Spinal cord (tissue), 9 donors: ENCODE measurements at regions not wholly inside any gene's neighbourhood (a gene's known extent, or its start where the extent isn't known, plus 50 kb on each side); places are given as distances from the start of the nearest gene placed in this dataset.
A peak's percentile ranks its signal among the peaks of the same experiment; 100 is the strongest.

Source experiments
- DNase-seq, 6 donors: peaks; one replicate each; pipeline versions ENCODE4 v3.0.0 to v3.0.0-alpha.2; 2013 to 2015; ENCODE audit warnings: low spot score in 6 of 6, low read depth in 4 of 6
- H3K27ac ChIP-seq: one replicate; pipeline ENCODE4 v1.5.1; 2013; ENCODE audit warnings: low read depth, low read length, control low read depth
- H3K27me3 ChIP-seq: one replicate; pipeline ENCODE4 v1.6.1; 2013; ENCODE audit warnings: low read length; ENCODE audit not compliant: control insufficient read depth, insufficient read depth
- H3K36me3 ChIP-seq: one replicate; pipeline ENCODE4 v1.6.1; 2013; ENCODE audit warnings: low read length; ENCODE audit not compliant: control insufficient read depth, insufficient read depth
- H3K4me1 ChIP-seq: one replicate; pipeline ENCODE4 v1.6.1; 2013; ENCODE audit warnings: low read length; ENCODE audit not compliant: control insufficient read depth, insufficient read depth
- H3K4me3 ChIP-seq: one replicate; pipeline ENCODE4 v1.5.1; 2013; ENCODE audit warnings: low read depth, low read length, control low read depth
- H3K9me3 ChIP-seq: one replicate; pipeline ENCODE4 v1.6.1; 2013; ENCODE audit warnings: low read length; ENCODE audit not compliant: control insufficient read depth, insufficient read depth
- WGBS: methylation state at CpG from one replicate; pipeline ENCODE4 v1.1.5; 2013; ENCODE audit warnings: missing lambda C conversion rate; ENCODE audit not compliant: insufficient coverage; 5-methylcytosine and 5-hydroxymethylcytosine counted together
- donor health status: healthy.

GRCh38 chr3:11724615-11725339 is 81.1 kb upstream of the VGLL4 start:
- DNase-seq, result no peak
- H3K4me3 ChIP-seq, result no peak overlapping the region
- no peak overlapping the region for H3K27ac ChIP-seq
- peaks cover 8% of the 10 kb centered on the region for H3K4me1 ChIP-seq
- 84% methylated on average over 7 of the region's 8 CpGs for WGBS
- no peaks in the 10 kb centered on the region for H3K27me3 ChIP-seq
- H3K36me3 ChIP-seq, result no peaks in the 10 kb centered on the region
- no peaks in the 10 kb centered on the region for H3K9me3 ChIP-seq

GRCh38 chr3:11721479-11721878 is 77.8 kb upstream of the VGLL4 start:
- H3K36me3 ChIP-seq, result no peaks in the 10 kb centered on the region
- WGBS, result 100% methylated on average over 1 of the region's 9 CpGs
- H3K9me3 ChIP-seq, result no peaks in the 10 kb centered on the region
- H3K27me3 ChIP-seq, result no peaks in the 10 kb centered on the region
- H3K4me1 ChIP-seq, result peaks cover 9% of the 10 kb centered on the region
- H3K27ac ChIP-seq, result peak overlapping the region; percentile 83
- peak in 1 of 6 donors; percentile 67 for DNase-seq
- H3K4me3 ChIP-seq, result no peak overlapping the region

DNA sequence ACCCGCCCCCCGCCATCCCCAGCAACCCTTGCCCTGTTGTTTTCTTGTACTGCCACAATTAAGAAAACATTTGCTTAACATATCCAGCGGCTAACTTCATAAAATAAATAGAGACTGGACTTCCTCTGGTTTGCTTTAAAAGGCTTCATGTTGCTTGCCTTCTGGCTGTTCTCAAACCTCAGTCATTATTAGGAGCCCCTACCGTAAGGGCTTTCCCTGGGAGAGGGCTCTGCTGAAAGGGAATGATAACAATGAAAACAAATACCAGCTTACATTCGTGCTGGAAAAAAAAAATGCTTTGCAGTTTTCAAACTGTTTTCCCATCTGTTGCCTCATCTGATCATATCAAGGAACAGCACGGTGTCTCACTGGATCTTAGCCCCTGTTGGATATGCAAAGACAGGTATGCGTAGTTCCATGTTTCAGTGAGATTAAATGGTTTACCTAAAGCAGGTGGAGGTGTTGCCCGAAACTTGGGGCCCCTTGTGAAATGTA is 77.2 kb upstream of the VGLL4 start:
- DNase-seq, result peak in 2 of 6 donors; percentile 57 to 69
- Histone ChIP-seq H3K36me3 (no peaks in the 10 kb centered on the region), H3K27ac (peak overlapping the region; percentile 83), H3K4me1 (peaks cover 9% of the 10 kb centered on the region), H3K4me3 (peak overlapping the region; percentile 55), H3K27me3 (no peaks in the 10 kb centered on the region), H3K9me3 (no peaks in the 10 kb centered on the region)
- 86% methylated on average over 2 of the region's 8 CpGs for WGBS

DNA sequence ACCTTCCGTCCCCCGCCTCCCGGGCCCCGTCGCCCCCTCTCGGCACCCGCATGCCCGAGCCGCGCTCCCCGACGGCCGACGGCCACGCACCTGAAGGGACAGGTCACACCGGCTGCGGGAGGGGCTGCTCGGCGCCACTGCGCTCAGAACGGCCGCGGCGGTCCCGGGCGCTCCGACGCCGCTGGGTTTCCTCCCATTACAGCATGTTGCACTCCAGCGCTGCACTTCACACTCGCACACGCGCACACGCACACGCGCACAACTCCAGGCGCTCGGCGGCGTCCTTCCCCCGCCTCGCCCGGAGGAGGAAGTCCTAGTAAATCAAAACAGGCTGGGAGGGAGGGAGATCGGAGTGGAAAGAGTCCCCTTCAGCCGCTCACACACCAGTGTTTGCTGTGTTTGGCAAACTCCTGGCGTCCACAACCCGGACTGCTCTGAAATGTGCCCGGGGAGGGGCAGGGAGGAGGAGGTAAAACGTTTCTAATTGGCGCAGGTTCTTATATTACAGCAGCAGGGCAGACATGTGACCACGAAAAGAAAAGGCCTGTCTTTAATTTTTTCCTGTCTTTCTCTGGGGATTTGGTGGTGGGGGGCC is 76.7 kb upstream of the VGLL4 start:
- H3K27ac ChIP-seq, result peak overlapping the region; percentile 83
- H3K4me3 ChIP-seq, result peak overlapping the region; percentile 68
- peak in 4 of 6 donors; percentile 54 to 92 (median 72) for DNase-seq
- H3K27me3 ChIP-seq, result no peaks in the 10 kb centered on the region
- H3K4me1 ChIP-seq, result peaks cover 9% of the 10 kb centered on the region
- H3K9me3 ChIP-seq, result no peaks in the 10 kb centered on the region
- under 1% methylated on average over 48 of the region's 51 CpGs for WGBS
- no peaks in the 10 kb centered on the region for H3K36me3 ChIP-seq

DNA sequence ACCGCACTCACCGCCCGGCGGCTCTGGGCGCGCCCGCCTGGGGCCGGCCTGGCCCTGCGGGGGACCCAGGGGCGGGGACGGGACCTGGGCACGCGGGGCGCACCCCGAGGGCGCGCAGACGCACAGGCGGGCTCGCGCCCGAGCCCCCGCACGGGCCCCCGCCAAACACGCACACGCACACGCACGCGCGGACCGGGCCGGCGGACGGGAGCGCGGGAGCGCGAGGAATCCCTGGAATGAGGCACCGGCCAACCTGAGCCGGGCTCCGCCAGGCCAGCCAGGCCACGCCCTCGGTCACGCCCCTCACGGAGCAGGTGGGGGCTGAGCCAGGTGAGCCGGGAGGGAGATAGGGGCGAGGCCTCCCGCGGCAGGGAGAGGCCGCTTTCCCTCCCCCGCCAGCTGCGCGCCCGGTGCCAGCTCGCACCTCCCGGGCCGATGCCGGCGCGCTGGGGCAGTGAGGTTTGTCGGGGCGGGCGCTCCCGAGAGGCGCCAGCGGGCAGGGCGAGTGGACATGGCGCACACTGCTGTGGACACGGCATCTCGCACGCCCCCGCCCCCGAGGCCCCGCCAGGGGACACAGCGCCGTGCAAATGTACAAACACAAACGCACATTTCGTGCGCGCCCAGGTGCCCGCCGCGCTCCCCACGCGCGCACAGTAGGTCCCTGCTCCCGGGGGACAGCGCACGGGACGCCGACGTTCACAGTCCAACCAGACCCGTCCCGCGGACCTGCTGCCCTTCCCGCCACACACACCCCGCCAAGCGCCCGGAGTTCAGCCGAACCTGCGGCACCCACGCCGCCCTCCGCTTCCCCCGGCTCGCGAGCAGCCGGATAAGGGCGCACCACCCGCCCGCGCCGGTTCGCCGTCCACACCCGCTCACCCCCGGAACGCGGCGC is 75.9 kb upstream of the VGLL4 start:
- Histone ChIP-seq H3K36me3 (no peaks in the 10 kb centered on the region), H3K4me1 (peaks cover 9% of the 10 kb centered on the region), H3K4me3 (peak overlapping the region; percentile 79), H3K27ac (peak overlapping the region; percentile 96), H3K9me3 (no peaks in the 10 kb centered on the region), H3K27me3 (no peaks in the 10 kb centered on the region)
- under 1% methylated on average over 121 of the region's 121 CpGs for WGBS
- DNase-seq, result peak in 5 of 6 donors; percentile 59 to 96 (median 78)

- H3K4me3 ChIP-seq, result peak overlapping the region; percentile 79
- H3K27me3 ChIP-seq, result no peaks in the 10 kb centered on the region
- peak overlapping the region; percentile 96 for H3K27ac ChIP-seq
- H3K4me1 ChIP-seq, result peaks cover 9% of the 10 kb centered on the region
- peak in 4 of 6 donors; percentile 36 to 73 (median 68) for DNase-seq
- no peaks in the 10 kb centered on the region for H3K9me3 ChIP-seq
- no peaks in the 10 kb centered on the region for H3K36me3 ChIP-seq
- 0% methylated on average over 41 of the region's 44 CpGs for WGBS
These were observed 75.1 kb upstream of the VGLL4 start for GRCh38 chr3:11718637-11719405.

DNA sequence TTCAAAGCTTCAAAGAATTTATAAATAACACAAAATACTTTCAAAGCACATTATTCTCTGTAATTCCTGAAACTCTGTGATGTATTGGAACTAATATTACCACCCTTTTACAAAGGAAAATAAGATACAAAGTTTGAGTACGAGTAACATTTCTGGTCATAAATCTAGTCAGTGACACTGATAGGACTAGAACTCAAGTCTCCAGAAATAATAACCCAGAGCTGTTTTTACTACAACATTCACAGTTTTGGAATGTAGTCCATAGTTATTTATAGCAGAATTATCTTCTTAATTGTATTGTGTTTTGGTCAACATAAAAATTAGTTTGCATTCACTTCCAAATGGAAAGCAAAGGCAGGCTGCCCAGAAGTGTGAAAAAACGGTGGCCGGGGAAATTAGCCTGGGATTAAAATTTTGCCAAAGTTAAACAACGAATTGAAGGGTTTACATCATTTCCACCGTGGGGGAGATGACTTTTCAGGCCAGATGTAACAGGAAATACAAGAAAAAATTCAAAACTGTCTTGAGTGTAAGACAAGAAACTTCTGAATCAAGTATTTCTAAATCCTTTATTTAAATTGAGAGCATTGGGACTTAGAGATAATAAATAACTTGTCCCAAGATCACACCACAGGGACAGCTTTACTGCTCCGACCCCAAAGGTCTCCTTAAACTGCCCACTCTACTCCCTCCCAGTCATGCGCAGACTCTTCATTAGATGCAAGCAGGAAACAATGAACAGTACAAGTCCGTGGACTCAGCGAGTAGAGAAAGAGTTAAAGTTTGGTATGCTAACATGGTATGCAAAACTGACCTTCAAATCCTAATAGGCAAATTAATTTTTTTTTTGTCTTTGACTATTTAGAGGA is 74.3 kb upstream of the VGLL4 start:
- peak overlapping the region; percentile 96 for H3K27ac ChIP-seq
- peak overlapping the region; percentile 79 for H3K4me3 ChIP-seq
- H3K36me3 ChIP-seq, result no peaks in the 10 kb centered on the region
- H3K4me1 ChIP-seq, result peaks cover 9% of the 10 kb centered on the region
- WGBS, result 0% methylated on average over 3 of the region's 9 CpGs
- no peaks in the 10 kb centered on the region for H3K9me3 ChIP-seq
- DNase-seq, result peak in 3 of 6 donors; percentile 11 to 57 (median 49)
- H3K27me3 ChIP-seq, result no peaks in the 10 kb centered on the region

GRCh38 chr3:11717301-11717700 is 73.6 kb upstream of the VGLL4 start:
- Histone ChIP-seq H3K4me3 (peak overlapping the region; percentile 79), H3K36me3 (no peaks in the 10 kb centered on the region), H3K9me3 (no peaks in the 10 kb centered on the region), H3K4me1 (peaks cover 9% of the 10 kb centered on the region), H3K27ac (peak overlapping the region; percentile 96), H3K27me3 (no peaks in the 10 kb centered on the region)
- no CpG with 5 or more reads among the region's 6 CpGs for WGBS
- no peak for DNase-seq
